Erythroblast (primary cell): ENCODE measurements at regions not wholly inside any gene's neighbourhood (a gene's known extent, or its start where the extent isn't known, plus 50 kb on each side); places are given as distances from the start of the nearest gene placed in this dataset.

Source experiments
- GATA1 ChIP-seq: IDR thresholded peaks from 2 replicates; pipeline ENCODE4 v1.6.1; 2011; ENCODE audit warnings: low read depth, mild to moderate bottlenecking, control low read depth, low read length, moderate library complexity
- POLR2A ChIP-seq: IDR thresholded peaks from 2 replicates; pipeline ENCODE4 v1.6.1; 2011; ENCODE audit warnings: mild to moderate bottlenecking, low read length

DNA sequence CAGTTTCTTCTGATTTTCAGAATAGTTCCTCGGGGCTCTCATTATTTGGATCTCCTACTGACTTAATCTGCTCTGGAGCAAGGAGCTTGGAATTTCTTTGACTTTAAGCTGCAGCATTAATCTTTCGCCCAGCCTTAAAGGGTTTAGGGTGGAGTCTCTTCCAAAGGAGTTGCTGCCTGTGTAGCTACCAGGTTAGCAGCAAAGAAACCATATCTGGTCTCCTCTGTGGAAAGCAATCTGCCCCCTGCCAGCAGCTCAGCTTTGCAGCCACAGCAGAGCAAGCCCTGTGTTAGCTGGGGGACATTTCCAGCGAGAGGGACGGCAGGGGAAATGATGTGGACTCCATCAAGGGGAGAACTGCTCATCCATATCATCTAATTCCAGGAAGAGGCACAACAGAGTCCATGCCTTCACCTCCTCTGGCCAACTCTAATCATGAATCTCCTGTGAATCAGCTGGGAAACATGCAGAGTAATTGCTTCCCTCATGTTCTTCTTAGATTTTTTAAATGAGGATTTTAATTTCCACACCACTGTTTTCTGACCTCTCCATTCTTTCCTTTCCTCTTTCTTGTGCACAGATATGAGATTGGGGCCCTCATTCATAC lies 827.6 kb upstream of the CA10 start:
- no peak for TF ChIP-seq POLR2A
- no peak for TF ChIP-seq GATA1
